GM13977 (cell line): ENCODE measurements at regions not wholly inside any gene's neighbourhood (a gene's known extent, or its start where the extent isn't known, plus 50 kb on each side); places are given as distances from the start of the nearest gene placed in this dataset.

Source experiments
- DNase-seq: peaks from one replicate; pipeline ENCODE4 v3.0.0; 2012; ENCODE audit warnings: low spot score
- in situ Hi-C: fragments of 300-500 bp; cut with MboI; formaldehyde crosslinking; loops from one replicate; pipeline ENCODE4 v1.12.0; 2022; ENCODE audit warnings: low sequenced_read_pairs, low pct_unique_long_range_greater_than_20kb, mixed read lengths, inconsistent platforms; ENCODE audit not compliant: unreplicated experiment
- TF ChIP-seq, protein P1 (sequence below): IDR thresholded peaks from 2 replicates; pipeline ENCODE4 v1.5.1; 2012; ENCODE audit warnings: mild to moderate bottlenecking, control low read depth; ENCODE audit not compliant: insufficient read depth; ENCODE audit errors: extremely low read depth, missing control alignments

DNA sequence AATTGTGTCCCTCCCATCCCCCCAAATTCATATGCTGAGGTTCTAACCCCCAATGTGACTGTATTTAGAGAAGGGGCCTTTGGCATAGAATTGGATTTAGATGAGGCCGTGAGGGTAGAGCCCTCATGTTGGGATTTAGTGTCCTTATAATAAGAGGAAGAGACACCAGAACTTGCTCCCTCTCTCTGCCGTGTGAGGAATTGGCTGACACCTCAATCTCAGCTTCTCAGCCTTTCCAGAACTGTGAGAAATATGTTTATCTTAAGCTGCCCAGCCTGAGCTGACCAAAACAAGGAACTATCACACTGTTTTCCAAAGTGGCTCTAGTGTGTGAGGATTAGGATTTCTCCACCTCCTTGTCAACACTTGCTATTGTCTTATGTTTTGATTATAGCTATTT is 400.0 kb upstream of the FZD8 start:
- in situ Hi-C loops, result no loop called here
- TF ChIP-seq, protein P1, sequence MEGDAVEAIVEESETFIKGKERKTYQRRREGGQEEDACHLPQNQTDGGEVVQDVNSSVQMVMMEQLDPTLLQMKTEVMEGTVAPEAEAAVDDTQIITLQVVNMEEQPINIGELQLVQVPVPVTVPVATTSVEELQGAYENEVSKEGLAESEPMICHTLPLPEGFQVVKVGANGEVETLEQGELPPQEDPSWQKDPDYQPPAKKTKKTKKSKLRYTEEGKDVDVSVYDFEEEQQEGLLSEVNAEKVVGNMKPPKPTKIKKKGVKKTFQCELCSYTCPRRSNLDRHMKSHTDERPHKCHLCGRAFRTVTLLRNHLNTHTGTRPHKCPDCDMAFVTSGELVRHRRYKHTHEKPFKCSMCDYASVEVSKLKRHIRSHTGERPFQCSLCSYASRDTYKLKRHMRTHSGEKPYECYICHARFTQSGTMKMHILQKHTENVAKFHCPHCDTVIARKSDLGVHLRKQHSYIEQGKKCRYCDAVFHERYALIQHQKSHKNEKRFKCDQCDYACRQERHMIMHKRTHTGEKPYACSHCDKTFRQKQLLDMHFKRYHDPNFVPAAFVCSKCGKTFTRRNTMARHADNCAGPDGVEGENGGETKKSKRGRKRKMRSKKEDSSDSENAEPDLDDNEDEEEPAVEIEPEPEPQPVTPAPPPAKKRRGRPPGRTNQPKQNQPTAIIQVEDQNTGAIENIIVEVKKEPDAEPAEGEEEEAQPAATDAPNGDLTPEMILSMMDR, result peak; percentile 4
- no peak for DNase-seq

DNA sequence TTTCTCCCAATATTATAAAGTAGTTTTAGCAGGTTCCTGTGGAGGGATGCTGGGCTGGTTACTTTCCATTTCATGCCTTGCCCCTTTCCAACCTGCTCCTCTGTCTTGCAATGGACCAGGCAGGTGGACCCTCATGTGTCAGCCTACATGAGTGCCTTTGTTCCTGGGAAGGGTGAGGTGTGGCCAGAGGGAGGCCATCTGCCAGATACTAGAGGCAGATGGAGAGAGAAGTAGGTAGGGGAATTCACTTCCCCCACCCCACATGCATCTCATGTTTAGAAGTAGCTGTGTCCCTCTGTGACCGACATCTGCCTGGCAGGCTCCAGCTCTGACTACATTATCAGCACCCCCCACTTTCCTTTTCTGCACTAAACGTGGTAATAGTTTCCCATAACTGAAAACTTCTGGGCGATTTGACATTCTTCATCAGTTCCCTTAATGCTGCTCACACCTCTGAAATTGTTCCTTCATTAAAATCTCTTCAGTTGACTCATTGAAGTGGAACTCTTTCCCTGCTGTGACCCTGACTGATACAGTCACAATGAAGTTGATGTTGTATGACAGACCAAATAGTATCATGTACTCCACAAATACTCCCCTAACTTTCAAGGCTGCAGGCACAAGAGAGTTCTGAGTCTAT is 396.3 kb upstream of the FZD8 start:
- TF ChIP-seq, protein P1, result no peak
- no peak for DNase-seq
- in situ Hi-C loops, result no loop called here

DNA sequence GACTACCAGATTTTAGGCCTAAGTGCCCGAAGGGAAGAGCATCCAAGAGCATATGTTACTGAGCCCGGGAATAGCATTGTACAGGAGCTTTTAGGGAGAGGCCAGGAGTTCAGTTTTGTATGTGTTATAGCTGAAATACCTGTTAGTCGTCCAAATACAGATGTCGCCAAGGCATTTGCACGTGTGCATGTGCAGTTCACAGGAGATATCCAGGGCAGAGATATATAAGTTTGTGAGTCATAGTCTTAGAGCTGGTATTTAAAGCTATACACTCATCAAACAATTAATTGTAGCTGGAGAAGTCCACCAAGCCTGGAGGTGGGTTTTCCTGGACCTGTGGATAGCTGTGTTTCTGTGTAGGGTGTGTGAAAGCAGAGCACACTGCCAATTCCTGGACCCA is 394.0 kb upstream of the FZD8 start:
- in situ Hi-C loops, result no loop called here
- DNase-seq, result no peak
- TF ChIP-seq, protein P1, result no peak

DNA sequence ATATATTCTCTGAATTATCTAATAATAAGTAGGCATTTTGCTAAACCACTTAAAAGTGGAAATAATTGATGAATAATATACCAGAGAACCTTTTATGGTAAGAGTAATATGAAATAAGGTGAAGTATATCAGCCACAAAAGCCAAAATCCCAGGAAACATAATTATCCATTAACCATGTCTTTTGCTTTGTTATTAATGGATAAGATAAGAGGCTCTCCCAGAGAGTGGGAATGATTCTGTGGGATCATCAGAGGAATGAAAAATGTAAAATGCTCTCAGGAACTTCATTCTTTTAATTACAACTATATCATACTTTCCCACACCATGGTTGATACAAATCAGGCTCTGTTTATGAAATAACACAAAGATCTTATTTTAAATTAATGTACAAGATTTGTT is 391.7 kb upstream of the FZD8 start:
- DNase-seq, result no peak
- TF ChIP-seq, protein P1, result no peak
- in situ Hi-C loops, result no loop called here

DNA sequence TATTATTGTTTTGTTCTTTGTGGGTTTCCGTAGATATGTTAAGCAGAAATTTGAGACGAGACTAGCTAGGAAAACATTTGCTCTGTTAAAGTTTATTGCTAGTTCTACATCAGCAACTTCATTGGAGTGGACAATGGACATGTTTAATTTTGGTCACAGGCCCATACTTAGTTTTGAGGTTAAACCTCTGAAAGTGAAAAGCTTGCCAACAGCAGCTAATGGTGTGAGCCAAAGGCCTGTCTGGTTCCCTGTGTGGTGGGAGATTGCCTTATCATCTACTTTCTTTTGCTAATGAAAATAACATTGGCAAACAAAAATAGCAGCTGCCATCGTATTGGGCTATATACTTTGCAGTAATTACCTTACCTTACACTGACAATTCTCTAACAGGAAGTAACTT is 388.4 kb upstream of the FZD8 start:
- TF ChIP-seq, protein P1, result no peak
- no peak for DNase-seq
- in situ Hi-C loops, result no loop called here

- no peak for DNase-seq
- in situ Hi-C loops, result no loop called here
- TF ChIP-seq, protein P1, result no peak
These were observed 384.7 kb upstream of the FZD8 start for GRCh38 chr10:36026656-36027390.
